Esophagus muscularis mucosa (tissue), 4 donors: ENCODE measurements at regions not wholly inside any gene's neighbourhood (a gene's known extent, or its start where the extent isn't known, plus 50 kb on each side); places are given as distances from the start of the nearest gene placed in this dataset.

ENCODE experiments used
- CTCF ChIP-seq, 3 experiments: fragments of 200-600 bp in 2 of 3; fragments of 450-650 bp in 1 of 3; sonication (generic) in 2 of 3; IDR thresholded peaks; one replicate each; pipeline ENCODE4 v1.5.1; 2017 to 2019; ENCODE audit warnings: antibody characterized with exemption in 3 of 3, mild to moderate bottlenecking in 2 of 3, moderate library complexity in 1 of 3
- EP300 ChIP-seq: sonication (generic); formaldehyde crosslinking; IDR thresholded peaks from one replicate; pipeline ENCODE4 v1.6.1; 2017; ENCODE audit warnings: antibody characterized with exemption
- POLR2A ChIP-seq: fragments of 450-650 bp; IDR thresholded peaks from one replicate; pipeline ENCODE4 v1.6.1; 2017; ENCODE audit warnings: antibody characterized with exemption, moderate library complexity, mild to moderate bottlenecking, low read depth

GRCh38 chr2:36277881-36278523 lies 77.6 kb upstream of the CRIM1 start:
- TF ChIP-seq EP300 (no peak), POLR2A (no peak), CTCF (IDR thresholded peaks at IDR 0.05) (no peak)
